ENCODE measurements at regions not wholly inside any gene's neighbourhood (a gene's known extent, or its start where the extent isn't known, plus 50 kb on each side); places are given as distances from the start of the nearest gene placed in this dataset.

GRCh38 chr1:194378517-194378916 is 1192.1 kb upstream of the B3GALT2 start:
- Mint-ChIP-seq H3K9me3 (no peaks in the 10 kb centered on the region), H3K4me1 (no peaks in the 10 kb centered on the region), H3K27me3 (ENCODE audit: insufficient read depth, low read depth) (no peaks in the 10 kb centered on the region), H3K27ac (no peak overlapping the region), H3K36me3 (no peaks in the 10 kb centered on the region), H3K4me3 (no peak overlapping the region)
- Histone ChIP-seq H3K4me2 (no peak overlapping the region), H3F3A (ENCODE audit: low read depth) (no peaks in the 10 kb centered on the region), H3K27ac (no peak overlapping the region), H3K79me2 (ENCODE audit: low read depth) (no peaks in the 10 kb centered on the region), H2AFZ (replicated peaks) (no peak overlapping the region), H3K9ac (no peak overlapping the region), H3K27me3 (no peaks in the 10 kb centered on the region), H3K9me3 (ENCODE audit: low read depth) (no peaks in the 10 kb centered on the region), H3K4me3 (no peak overlapping the region), H4K20me1 (ENCODE audit: low read depth) (no peaks in the 10 kb centered on the region), H3K4me1 (no peaks in the 10 kb centered on the region), H3K36me3 (no peaks in the 10 kb centered on the region)
- TF ChIP-seq CTCF (IDR thresholded peaks at IDR 0.05): no peak
- no peak for TF ChIP-seq EZH2phosphoT487 (IDR thresholded peaks at IDR 0.05)
- no peak for TF ChIP-seq EZH2 (IDR thresholded peaks at IDR 0.05)
- DNase-seq (ENCODE audit: low spot score): no peak

- H3K36me3 Mint-ChIP-seq: no peaks in the 10 kb centered on the region
- no peaks in the 10 kb centered on the region for H3K9me3 Mint-ChIP-seq
- Histone ChIP-seq H3K4me3 (no peak overlapping the region), H3K36me3 (no peaks in the 10 kb centered on the region), H3K79me2 (ENCODE audit: low read depth) (no peaks in the 10 kb centered on the region), H3K27me3 (no peaks in the 10 kb centered on the region), H3K9ac (no peak overlapping the region), H4K20me1 (ENCODE audit: low read depth) (no peaks in the 10 kb centered on the region), H3K4me2 (no peak overlapping the region), H3K4me1 (no peaks in the 10 kb centered on the region), H2AFZ (replicated peaks) (no peak overlapping the region), H3F3A (ENCODE audit: low read depth) (no peaks in the 10 kb centered on the region), H3K27ac (no peak overlapping the region), H3K9me3 (ENCODE audit: low read depth) (no peaks in the 10 kb centered on the region)
- H3K27ac Mint-ChIP-seq: no peak overlapping the region
- TF ChIP-seq CTCF (IDR thresholded peaks at IDR 0.05): no peak
- no peak for TF ChIP-seq EZH2 (IDR thresholded peaks at IDR 0.05)
- TF ChIP-seq EZH2phosphoT487 (IDR thresholded peaks at IDR 0.05): no peak
- no peaks in the 10 kb centered on the region for H3K4me1 Mint-ChIP-seq
- DNase-seq (ENCODE audit: low spot score): no peak
- no peak overlapping the region for H3K4me3 Mint-ChIP-seq
- H3K27me3 Mint-ChIP-seq (ENCODE audit: insufficient read depth, low read depth): no peaks in the 10 kb centered on the region
Observed at GRCh38 chr1:194374649-194375048, 1188.2 kb upstream of the B3GALT2 start.

- H3K4me3 Mint-ChIP-seq: no peak overlapping the region
- no peak for DNase-seq (ENCODE audit: low spot score)
- H3F3A ChIP-seq (ENCODE audit: low read depth): no peaks in the 10 kb centered on the region
- no peaks in the 10 kb centered on the region for H3K27me3 ChIP-seq
- TF ChIP-seq EZH2phosphoT487 (IDR thresholded peaks at IDR 0.05): no peak
- TF ChIP-seq EZH2 (IDR thresholded peaks at IDR 0.05): no peak
- TF ChIP-seq CTCF (IDR thresholded peaks at IDR 0.05): no peak
- H3K79me2 ChIP-seq (ENCODE audit: low read depth): no peaks in the 10 kb centered on the region
- no peak overlapping the region for H3K27ac Mint-ChIP-seq
- no peaks in the 10 kb centered on the region for H3K36me3 Mint-ChIP-seq
- no peak overlapping the region for H3K4me2 ChIP-seq
- no peak overlapping the region for H3K9ac ChIP-seq
- H3K9me3 Mint-ChIP-seq: no peaks in the 10 kb centered on the region
- no peaks in the 10 kb centered on the region for H3K4me1 Mint-ChIP-seq
- H4K20me1 ChIP-seq (ENCODE audit: low read depth): no peaks in the 10 kb centered on the region
- H3K27me3 Mint-ChIP-seq (ENCODE audit: insufficient read depth, low read depth): no peaks in the 10 kb centered on the region
- no peak overlapping the region for H3K4me3 ChIP-seq
- no peak overlapping the region for H2AFZ ChIP-seq (replicated peaks)
- no peaks in the 10 kb centered on the region for H3K36me3 ChIP-seq
- H3K27ac ChIP-seq: no peak overlapping the region
- H3K4me1 ChIP-seq: no peaks in the 10 kb centered on the region
- no peaks in the 10 kb centered on the region for H3K9me3 ChIP-seq (ENCODE audit: low read depth)
Observed at GRCh38 chr1:194372266-194372665, 1185.9 kb upstream of the B3GALT2 start.

GRCh38 chr1:194369622-194370021 is 1183.2 kb upstream of the B3GALT2 start:
- Mint-ChIP-seq H3K9me3 (no peaks in the 10 kb centered on the region), H3K27ac (no peak overlapping the region)

More at GRCh38 chr1:194369622-194370021, 1183.2 kb upstream of the B3GALT2 start:
- Histone ChIP-seq H3K9ac (no peak overlapping the region), H3K79me2 (ENCODE audit: low read depth) (no peaks in the 10 kb centered on the region), H3K27ac (no peak overlapping the region), H3K9me3 (ENCODE audit: low read depth) (no peaks in the 10 kb centered on the region), H3K4me1 (no peaks in the 10 kb centered on the region), H3K4me2 (no peak overlapping the region), H3K36me3 (no peaks in the 10 kb centered on the region), H2AFZ (replicated peaks) (no peak overlapping the region), H3K4me3 (no peak overlapping the region), H4K20me1 (ENCODE audit: low read depth) (no peaks in the 10 kb centered on the region), H3F3A (ENCODE audit: low read depth) (no peaks in the 10 kb centered on the region), H3K27me3 (no peaks in the 10 kb centered on the region)
- H3K36me3 Mint-ChIP-seq: no peaks in the 10 kb centered on the region
- no peaks in the 10 kb centered on the region for H3K4me1 Mint-ChIP-seq
- H3K4me3 Mint-ChIP-seq: no peak overlapping the region
- TF ChIP-seq EZH2phosphoT487 (IDR thresholded peaks at IDR 0.05) (no peak), CTCF (IDR thresholded peaks at IDR 0.05) (no peak), EZH2 (IDR thresholded peaks at IDR 0.05) (no peak)
- H3K27me3 Mint-ChIP-seq (ENCODE audit: insufficient read depth, low read depth): no peaks in the 10 kb centered on the region
- no peak for DNase-seq (ENCODE audit: low spot score)

All from neural progenitor cell (in vitro differentiated cells).